Adrenal gland (tissue), 5 donors: ENCODE measurements at regions not wholly inside any gene's neighbourhood (a gene's known extent, or its start where the extent isn't known, plus 50 kb on each side); places are given as distances from the start of the nearest gene placed in this dataset.

ENCODE experiments used
- POLR2A ChIP-seq, 2 donors: fragments of 450-650 bp; IDR thresholded peaks; one replicate each; pipeline ENCODE4 v1.6.1; 2017; ENCODE audit warnings: antibody characterized with exemption in 2 of 2, mild to moderate bottlenecking in 2 of 2, moderate library complexity in 1 of 2
- TF ChIP-seq, protein P1 (sequence below), 6 experiments: fragments of 450-650 bp in 4 of 6; fragments of 200-600 bp in 2 of 6; sonication (generic) in 1 of 6; IDR thresholded peaks; 1 replicate in 5 of 6; 2 replicates in 1 of 6; pipeline versions ENCODE4 v1.5.1 to v1.8.0; 2016 to 2021; ENCODE audit warnings: antibody characterized with exemption in 6 of 6, mild to moderate bottlenecking in 2 of 6, moderate library complexity in 1 of 6
- donor health status: DM: no; HTN: no; CAD: no.

DNA sequence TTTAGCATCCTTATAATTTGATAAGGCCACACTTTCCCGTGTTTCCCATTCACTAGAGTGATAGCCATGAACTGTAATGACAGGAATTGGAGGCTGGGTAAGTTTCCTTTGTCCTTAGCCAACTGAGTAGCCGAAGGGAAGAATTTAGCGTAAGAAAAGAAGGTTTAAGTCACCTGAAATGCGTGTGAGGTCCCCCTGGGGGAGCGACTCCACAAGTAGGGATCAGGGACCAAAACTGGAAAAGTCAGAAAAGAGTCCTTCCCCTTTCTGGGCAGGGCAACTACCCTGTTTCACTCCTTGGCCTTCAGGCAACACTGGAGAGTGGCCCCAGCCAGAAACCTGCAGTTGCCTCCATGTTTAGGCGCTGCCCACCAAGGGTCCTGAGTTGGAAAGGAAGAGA lies 81.6 kb upstream of the MED14 start:
- TF ChIP-seq, protein P1, sequence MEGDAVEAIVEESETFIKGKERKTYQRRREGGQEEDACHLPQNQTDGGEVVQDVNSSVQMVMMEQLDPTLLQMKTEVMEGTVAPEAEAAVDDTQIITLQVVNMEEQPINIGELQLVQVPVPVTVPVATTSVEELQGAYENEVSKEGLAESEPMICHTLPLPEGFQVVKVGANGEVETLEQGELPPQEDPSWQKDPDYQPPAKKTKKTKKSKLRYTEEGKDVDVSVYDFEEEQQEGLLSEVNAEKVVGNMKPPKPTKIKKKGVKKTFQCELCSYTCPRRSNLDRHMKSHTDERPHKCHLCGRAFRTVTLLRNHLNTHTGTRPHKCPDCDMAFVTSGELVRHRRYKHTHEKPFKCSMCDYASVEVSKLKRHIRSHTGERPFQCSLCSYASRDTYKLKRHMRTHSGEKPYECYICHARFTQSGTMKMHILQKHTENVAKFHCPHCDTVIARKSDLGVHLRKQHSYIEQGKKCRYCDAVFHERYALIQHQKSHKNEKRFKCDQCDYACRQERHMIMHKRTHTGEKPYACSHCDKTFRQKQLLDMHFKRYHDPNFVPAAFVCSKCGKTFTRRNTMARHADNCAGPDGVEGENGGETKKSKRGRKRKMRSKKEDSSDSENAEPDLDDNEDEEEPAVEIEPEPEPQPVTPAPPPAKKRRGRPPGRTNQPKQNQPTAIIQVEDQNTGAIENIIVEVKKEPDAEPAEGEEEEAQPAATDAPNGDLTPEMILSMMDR (IDR thresholded peaks at IDR 0.05) = no peak
- no peak for TF ChIP-seq POLR2A (IDR thresholded peaks at IDR 0.05)
